GM18517 (cell line): ENCODE measurements at regions not wholly inside any gene's neighbourhood (a gene's known extent, or its start where the extent isn't known, plus 50 kb on each side); places are given as distances from the start of the nearest gene placed in this dataset.
"Not testable (repeated sequence)": the region's sequence is repeated elsewhere in the genome, so short reads cannot be mapped to it uniquely, and the experiment has no call there.

Experiments used
- ATAC-seq: cut with Tn5 transposase; IDR thresholded peaks from one replicate; pipeline ENCODE4 v1.9.1; 2021; ENCODE audit warnings: mild to moderate bottlenecking, moderate library complexity; ENCODE audit not compliant: unreplicated experiment

DNA sequence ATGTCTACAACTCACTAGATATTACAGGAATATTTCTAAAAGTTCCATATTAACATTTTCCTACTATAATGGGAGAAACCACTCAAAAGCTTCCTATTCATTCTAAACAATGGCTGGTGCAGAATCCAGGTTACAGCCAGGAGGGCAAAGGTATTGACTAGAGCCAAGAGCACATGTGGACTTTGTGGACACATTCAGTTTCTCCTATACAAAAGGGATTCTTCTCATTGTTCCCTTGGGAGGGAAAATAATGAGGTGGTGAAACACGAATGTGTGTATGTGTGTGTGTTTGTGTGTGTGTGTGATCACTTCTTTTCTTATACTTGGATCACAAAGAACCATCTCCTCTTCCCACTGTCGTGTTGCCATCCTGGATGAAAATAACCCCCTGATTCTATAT, 1000.0 kb downstream of the ADGRL2 start:
- no peak for ATAC-seq

DNA sequence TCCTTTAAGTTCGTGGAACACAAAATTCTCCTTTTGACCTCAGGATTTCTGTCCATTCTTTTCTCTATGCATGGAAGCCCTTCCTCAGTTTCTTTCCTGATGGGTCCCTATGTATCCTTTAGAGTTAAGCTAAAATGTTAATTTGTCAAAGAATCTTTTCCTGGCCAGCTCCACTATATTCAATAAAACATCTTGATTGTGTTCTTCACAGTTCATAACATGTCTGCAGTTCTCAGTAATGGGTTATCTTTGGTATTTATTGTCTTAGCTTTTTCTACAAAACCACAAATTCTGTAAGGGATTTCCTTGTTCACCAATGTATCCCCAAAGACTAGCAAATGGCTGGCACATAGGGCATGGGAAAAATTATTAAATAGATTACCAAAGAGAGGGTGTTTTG, 998.5 kb downstream of the ADGRL2 start:
- ATAC-seq = no peak

DNA sequence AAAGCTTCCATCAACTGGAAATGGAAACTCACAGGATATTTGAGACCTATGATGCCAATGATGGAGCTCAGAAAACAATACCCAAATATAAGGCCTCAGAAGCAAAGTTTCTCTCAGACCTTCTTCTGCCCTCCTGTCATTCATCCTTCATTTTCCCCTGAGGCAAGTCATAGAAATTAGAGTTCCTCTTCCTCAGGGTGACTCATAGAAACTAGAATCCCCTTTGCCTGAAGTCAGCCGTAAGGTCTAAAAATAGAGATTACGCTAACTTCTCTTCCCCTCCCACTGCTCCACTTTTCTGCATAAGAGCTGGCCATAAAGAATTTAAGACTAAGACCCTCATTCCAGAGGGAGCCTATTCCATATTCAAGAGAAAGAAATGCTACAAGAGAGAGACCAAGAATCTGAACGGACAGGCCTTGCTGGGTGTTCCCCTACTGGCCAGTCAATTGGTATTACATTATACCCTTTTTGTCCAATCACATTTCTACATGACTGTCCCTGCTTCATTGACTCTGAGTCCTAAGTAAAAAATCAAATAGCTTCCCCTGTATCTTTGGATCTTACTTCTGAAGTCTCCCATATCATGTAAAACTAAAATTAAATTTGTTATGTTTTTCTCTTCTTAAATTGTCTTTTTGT, 994.9 kb downstream of the ADGRL2 start:
- ATAC-seq = peak; percentile 52

DNA sequence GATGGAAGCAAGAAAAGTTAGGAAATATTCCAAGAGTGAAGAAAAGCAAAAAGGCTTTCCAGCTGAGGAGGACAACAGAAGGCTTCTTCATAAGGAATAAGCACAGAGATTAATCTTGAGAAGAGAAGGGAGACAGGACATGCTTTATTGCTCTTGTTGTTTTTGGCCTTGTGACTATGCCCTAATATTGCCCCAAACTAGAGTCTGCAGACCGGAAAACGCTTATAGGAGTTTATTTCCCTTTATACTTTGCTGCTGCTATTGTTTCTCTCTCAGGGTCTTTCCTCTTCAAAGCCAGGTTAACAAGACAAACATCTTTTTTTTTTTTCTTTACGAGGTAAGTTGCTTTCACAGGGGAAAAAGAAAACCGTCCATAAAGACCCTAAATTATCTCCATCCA, 991.4 kb downstream of the ADGRL2 start:
- ATAC-seq = no peak

DNA sequence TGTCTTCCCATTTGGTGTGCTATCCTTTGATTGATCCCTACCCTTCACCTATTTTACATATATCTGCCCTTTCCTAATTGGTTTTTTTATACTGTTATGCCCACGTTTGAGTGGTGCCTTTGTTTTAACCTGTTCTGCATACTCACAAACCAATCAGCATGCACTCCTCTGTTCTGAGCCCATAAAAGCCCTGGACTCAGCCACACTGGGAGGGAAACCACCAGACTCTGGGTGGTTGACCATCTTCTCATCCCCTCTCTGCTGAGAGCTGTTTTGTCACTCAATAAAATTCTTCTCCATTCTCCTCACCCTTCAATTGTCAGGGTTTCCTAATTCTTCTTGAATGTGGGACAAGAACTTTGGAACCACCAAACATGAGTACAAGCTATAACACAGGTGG, 989.8 kb downstream of the ADGRL2 start:
- no peak for ATAC-seq

DNA sequence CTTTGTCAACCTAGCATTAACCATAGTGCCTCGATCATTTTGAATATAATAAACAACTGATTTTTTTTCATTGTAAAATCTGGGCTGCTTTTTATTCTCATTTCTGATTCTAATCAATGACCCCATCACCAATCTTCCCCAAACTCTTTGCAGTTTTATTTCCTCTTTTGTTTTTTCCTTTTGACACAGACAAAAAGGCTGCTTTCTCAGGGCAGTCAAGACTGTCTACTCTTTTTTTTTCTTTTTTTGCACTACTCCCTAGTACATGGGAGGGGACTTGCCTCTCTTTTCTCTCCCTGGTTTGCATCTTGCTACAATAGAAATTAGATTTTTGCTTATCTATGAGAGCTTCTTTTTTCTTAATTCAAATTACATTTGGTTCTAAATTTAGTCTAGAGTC, 987.9 kb downstream of the ADGRL2 start:
- no peak for ATAC-seq

DNA sequence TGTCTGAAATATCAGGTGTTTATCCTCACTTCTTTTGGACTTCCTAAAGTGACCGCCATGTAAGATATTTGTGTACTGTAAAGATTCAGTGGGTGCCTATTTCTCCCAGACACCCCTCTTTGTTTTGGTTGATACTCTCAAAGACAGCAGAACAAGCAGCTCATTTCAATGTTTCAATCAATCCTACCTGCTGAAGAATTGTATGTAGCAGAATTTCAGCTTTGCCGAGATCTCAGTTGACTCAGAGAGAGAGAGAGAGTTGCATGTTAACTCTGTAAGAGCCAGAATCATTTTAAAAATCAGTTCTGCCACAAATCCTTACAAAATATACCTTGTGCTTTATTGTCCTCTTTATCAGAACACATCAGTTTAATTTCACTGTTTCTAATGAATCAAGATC, 987.3 kb downstream of the ADGRL2 start:
- ATAC-seq = no peak

DNA sequence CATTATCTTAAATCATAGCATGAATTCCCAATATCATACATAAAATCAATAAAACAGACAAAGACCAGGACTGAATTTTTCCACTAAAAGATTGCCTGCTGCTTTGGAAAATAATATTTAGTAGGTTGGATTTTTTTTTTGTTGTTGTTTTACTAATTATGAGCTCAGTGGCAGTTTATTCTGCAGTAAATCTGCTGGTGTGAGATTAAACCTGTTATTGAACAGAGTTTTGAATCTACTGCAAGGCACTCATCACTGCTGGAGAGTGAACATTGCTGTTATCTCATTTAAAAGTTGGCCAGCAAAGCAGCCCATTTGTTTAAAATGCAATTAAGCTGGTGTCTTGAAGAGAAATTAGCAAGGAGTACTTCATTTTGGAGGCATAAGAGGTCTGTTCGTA, 986.1 kb downstream of the ADGRL2 start:
- ATAC-seq = no peak

DNA sequence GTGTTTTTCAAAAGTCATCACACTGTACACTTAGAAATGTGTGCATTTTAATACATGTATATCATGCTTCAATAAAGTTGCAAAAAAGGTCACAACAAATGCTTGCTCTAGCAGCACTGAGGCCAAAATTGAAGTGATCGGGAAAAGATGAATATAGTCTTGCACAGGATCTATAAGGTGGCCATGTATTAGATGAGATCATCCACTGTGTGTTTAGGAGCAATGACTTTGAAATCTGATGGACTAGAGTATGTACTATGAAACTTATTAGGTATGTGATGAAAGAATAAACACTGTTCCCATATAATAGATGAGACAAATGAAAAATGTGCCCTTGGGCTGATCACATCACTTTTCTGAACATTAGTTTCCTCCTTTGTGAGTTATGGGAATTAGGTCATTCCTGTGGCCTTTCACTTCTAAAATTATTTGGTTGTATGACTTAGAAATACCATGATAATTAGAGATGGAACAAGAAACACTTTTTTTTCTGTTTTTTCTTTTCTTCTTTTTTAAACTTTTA, 984.6 kb downstream of the ADGRL2 start:
- ATAC-seq = no peak

DNA sequence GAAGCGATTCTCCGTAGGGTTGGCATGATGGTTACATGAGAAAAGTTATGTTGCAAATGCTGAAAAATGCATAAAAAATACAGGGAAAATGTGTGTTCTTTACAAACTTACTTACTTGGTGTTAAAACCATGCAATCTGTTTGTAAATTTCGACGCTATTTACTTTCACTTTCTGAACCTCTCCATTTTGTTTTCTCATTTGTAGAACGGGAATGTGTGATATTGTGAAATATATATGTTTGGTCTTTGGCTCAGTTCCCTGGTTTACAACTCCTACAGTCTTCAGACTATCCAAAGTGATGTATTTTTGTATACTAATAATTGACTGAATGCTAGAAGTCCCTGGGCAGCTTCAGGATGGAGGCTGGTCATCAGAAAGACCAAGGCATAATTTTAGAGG, 982.3 kb downstream of the ADGRL2 start:
- no peak for ATAC-seq

DNA sequence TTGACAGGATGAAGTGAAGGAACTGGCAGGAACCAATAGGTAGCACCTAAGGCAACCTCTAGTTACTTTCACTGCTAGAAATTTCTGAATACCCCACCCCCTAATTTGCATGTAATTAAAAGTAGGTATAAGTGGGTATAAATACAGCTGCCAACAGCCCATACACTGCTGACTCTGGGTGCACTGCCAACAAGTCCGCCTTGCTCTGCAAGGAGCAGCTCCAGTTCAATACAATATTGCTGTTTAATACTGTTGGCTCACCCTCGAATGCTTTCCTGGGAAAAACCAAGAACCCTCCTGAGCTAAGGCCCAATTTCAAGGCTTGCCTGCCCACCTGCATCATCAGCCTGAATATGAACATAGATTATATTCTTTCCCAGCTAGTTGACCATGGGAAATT, 981.9 kb downstream of the ADGRL2 start:
- ATAC-seq = no peak

DNA sequence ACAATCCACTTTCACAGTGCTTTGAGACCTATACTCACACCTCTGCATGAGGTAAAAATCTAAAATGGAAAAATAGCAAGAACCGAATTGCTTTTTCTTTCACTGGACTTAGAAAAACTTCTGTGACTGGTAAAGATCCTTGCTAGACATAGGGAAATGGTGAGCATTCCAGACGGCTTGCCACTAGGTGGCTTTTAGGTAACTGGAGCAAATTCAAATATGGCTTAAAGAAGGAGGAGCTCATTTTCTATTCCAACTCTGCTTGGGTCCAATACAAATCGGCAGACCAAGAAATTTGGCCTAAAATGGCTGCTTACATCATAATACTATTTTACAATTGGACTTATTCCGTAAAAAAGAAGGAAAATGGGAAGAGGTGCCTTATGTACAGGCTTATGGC, 977.9 kb downstream of the ADGRL2 start:
- no peak for ATAC-seq

DNA sequence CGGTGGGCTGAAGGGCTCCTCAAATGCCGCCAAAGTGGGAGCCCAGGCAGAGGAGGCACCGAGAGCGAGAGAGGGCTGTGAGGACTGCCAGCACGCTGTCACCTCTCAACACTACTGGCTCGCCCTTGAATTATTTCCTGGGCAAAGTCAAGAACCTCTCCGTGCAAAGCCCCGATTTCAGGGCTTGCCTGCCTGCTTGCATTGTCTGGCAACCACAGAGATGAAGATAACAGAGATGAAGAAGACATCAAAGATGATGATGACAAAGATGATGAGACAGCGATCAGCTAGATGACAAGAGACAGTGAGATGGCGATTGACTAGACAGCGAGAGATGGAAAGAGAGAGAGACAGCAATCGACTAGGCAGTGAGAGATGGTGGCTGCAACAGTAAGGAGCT, 976.5 kb downstream of the ADGRL2 start:
- ATAC-seq = no peak

DNA sequence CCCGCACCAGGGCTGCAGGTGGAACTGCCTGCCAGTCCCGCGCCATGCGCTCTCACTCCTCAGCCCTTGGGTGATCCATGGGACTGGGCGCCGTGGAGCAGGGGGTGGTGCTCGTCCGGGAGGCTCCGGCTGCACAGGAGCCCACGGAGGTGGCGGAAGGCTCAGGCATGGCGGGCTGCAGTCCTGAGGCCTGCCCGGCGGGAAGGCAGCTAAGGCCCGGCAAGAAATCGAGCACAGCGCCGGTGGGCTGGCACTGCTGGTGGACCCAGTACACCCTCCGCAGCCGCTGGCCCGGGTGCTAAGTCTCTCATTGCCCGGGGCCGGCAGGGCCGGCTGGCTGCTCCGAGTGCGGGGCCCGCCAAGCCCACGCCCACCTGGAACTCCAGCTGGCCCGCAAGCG, 976.0 kb downstream of the ADGRL2 start:
- not testable (repeated sequence) for ATAC-seq

DNA sequence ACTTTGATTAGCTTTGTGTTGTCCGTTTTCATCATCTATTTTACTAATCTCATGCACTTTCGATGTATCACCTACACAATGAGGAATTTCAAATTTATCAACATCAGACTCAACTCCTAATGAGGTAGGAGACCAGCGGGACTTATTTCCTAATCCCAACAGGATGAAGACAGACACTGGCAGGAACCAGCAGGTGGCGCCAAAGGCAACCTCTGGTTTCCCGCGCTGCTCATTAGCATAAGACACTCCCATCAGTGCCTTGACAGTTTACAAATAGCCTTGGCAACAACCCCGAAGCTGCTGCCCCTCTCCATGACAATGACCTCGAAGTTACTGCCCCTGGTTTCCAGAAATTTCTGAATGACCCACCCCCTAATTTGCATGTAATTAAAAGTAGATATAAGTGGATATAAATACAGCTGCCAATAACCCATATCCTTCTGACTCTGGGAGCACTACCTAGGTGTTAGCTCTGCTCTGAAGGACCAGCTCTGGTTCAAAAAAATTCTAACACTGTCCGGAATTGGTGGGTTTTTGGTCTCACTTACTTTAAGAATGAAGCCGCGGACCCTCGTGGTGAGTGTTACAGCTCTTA, 974.8 kb downstream of the ADGRL2 start:
- ATAC-seq = no peak

DNA sequence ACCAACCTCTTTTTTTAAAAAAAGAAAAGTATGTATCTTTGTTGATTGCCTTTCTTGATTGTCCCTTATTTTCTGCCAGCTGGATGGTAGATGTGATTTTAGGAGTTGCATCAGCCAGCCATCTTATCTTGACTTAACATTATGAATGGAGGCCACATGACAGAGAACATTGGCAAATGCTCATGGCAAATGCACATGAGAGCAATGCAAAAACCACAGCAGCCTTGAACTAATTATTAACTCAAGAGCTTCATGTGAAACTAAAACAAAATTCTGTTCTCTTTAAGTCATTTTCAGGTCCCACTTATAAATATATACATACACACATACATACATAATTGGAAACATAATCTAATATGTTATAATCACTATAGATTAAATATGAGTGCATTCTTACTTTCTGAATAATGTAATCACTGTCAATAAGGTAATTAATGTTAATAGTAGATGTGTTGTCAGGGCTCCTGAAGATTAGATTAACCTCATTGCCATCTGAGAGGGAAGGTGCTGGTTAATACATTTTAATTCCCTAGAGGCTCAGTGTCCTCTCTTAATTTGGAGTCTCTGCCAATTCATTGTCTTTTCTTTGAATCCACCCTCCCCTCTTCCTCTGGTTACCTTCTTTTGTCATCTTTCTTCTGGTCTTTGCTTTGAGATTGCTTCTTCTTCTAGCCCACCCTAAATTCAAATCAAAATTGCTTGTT, 962.2 kb downstream of the ADGRL2 start:
- peak; percentile 95 for ATAC-seq

DNA sequence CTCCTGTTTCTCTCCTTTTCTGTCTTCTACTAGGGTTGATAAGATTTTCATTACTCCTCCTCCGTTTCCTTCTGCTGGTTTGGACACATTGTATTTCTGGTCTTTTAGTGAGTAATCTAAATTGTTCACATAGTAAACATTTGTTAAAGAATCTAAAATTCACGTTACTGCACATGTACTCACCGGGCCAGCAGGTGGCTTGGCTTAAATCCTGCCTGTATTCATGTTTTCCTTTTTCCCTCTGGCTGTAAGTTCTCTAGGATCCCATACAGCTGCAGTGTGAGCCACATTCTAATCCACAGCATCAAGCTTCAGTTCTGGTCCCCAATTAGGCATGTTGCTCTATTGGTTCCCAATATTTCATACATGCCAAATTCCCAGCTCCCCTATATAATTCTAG, 958.3 kb downstream of the ADGRL2 start:
- ATAC-seq = no peak

DNA sequence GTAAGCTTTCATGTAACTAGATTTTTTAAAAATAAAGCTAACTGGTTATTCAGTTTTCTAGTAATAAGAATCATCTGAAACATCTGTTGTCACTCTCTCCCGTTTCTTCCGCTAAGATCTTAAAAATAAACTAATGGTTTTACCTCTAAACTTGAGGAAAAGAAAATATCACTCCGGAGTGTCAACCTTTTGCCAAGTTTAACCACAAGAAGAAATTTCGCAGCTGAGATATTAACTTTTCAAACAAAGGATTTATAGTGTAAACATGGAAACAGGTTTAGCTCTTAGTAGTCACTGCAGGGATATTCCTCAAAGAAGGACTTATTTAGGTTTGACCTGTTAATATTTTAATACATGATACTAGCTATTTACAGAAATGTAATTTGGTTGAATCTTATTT, 954.9 kb downstream of the ADGRL2 start:
- ATAC-seq = no peak

DNA sequence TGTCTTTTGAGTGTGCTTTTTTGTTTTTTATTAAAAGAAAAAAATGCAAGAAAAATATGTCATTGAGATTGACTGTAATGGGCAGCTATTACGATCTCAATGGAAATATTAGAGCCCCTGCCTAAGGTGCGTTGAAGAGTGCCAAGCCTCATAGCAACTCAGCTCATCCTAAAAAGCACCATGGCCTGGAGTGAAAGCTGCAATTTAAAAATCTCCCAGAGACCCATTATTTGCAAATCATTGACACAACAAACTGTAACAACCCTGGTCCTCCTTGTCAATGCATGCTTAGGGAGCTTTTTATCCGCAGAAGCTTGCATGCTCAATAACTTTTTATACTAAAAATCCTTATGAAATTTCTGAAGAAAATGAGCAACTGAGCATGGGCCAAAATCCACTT, 954.5 kb downstream of the ADGRL2 start:
- ATAC-seq = no peak

DNA sequence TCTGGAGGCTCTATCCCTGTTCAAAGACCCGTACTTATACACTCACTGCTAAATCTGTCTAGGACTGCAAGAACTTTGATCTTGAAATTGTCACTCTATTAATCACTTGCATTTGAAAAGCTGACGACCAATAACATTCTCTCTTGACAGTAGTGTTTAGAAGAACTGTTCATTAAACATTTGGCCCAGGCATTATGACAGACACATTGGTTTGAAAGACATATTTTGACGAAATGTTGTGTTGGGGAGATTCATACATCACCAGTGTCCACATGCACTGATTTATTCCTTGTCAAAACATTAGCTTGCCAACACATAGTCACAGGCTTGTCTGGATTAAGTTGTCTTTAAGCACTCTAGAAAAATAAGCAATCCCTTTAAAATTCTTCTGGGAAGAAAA, 951.3 kb downstream of the ADGRL2 start:
- ATAC-seq = no peak

DNA sequence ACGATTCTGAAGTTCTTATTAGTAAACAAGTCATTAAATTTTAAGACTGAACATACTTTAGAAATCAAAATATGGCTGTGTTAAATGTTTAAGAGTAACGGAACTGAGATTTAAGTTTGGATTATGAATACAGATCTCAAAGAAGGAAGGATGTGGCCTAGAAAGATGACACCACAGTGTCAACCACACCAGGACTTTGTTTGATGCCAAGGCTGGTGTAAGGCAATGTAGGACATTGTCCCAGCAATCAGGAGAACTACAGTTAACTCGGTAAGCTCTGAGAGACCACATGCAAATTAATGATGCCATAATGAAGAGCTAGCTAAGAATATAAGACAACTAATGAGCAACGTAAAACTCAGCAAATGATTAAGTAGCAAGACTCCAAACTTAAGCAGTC, 932.9 kb downstream of the ADGRL2 start:
- no peak for ATAC-seq

DNA sequence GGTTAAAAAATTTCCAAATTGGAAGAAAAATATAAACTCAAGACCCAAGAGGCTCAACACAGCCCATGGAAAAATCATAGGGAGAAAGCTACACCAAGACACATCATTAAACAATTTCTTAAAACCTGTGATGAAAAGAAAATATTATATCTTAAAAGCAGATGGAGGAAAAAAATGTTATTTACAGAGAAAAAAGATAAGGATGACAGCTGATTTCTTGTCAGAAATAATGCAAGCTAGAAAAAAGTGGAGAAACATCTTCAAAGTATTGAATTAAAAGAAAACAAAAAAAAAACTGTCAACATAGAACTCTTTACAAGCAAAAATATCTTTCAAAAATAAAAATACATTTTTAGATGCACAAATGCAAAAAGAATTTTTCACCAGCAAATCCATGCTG, 930.5 kb downstream of the ADGRL2 start:
- no peak for ATAC-seq
